22Rv1 (cell line): ENCODE measurements at regions not wholly inside any gene's neighbourhood (a gene's known extent, or its start where the extent isn't known, plus 50 kb on each side); places are given as distances from the start of the nearest gene placed in this dataset.
"Not testable (repeated sequence)": the region's sequence is repeated elsewhere in the genome, so short reads cannot be mapped to it uniquely, and the experiment has no call there.

Source experiments
- H3K27ac ChIP-seq: fragments of 450-650 bp; 2 replicates; pipeline ENCODE4 v1.5.1; 2017
- ZFX ChIP-seq: fragments of 450-650 bp; IDR thresholded peaks from 2 replicates; pipeline ENCODE4 v1.6.1; 2017; ENCODE audit warnings: antibody characterized with exemption, borderline replicate concordance
- TF ChIP-seq, protein P1 (sequence below): fragments of 450-650 bp; IDR thresholded peaks from 2 replicates; pipeline ENCODE4 v1.5.1; 2017; ENCODE audit warnings: mild to moderate bottlenecking

DNA sequence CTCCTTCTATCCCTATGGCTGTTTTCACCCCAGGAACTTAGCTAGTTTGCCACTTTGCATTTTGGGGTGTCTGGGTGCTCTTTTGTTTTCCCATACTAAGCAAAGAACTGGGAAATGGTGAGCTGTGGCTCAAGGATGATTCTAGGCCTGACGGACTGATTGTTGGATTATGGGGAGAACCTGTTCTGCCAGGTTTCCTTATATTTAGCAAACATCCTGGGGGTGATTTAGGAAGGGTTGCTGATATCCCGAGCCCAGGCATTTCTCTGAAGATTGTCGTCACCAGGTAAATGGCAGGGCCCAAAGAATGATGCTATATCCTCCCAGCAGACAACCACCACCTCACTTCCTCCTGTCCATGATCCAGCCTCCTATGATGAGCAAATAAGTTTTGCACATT lies 72.1 kb upstream of the GRB10 start:
- H3K27ac ChIP-seq: no peak overlapping the region
- TF ChIP-seq, protein P1, sequence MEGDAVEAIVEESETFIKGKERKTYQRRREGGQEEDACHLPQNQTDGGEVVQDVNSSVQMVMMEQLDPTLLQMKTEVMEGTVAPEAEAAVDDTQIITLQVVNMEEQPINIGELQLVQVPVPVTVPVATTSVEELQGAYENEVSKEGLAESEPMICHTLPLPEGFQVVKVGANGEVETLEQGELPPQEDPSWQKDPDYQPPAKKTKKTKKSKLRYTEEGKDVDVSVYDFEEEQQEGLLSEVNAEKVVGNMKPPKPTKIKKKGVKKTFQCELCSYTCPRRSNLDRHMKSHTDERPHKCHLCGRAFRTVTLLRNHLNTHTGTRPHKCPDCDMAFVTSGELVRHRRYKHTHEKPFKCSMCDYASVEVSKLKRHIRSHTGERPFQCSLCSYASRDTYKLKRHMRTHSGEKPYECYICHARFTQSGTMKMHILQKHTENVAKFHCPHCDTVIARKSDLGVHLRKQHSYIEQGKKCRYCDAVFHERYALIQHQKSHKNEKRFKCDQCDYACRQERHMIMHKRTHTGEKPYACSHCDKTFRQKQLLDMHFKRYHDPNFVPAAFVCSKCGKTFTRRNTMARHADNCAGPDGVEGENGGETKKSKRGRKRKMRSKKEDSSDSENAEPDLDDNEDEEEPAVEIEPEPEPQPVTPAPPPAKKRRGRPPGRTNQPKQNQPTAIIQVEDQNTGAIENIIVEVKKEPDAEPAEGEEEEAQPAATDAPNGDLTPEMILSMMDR: no peak
- TF ChIP-seq ZFX: no peak

DNA sequence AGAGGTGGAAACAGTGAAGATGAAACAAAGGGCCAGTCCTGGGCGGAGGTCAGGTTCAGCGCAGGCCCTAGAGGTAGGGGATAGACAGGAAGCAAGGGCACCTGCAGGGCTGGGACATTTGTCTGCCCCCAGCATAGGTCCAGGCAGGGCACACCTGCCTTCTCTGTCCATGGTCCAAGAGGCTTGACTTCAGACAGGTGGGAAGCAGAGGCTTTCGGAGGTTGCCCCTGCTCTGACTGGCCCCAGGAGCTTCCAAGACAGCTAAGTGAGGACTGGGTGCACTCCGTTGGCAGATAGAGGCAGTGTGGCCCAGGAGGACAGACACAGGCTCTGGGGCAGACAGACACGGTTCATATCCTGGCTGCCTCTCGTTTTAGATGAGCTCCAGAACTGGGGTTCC lies 71.6 kb upstream of the GRB10 start:
- H3K27ac ChIP-seq: no peak overlapping the region
- no peak for TF ChIP-seq ZFX
- TF ChIP-seq, protein P1: no peak

DNA sequence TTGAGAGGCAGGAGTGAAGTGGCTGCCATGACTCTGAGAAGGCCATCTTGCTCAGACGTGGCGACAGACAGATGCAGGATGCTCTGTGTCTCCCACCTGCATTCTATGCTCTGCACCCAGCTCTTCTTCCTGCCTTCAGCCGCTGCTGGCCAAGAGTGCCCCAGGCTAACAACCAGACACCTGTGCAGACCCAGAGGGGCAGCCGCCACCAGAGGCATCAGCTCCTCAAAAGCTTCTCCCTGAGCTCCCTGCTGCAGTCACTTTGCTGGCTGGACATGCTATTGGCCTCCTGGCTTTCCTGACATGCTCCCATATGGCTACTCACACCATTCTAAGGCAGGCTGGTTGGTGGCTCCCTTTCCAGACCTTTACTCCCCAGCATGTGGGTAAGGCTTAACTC lies 70.6 kb upstream of the GRB10 start:
- no peak overlapping the region for H3K27ac ChIP-seq
- no peak for TF ChIP-seq ZFX
- TF ChIP-seq, protein P1: no peak

DNA sequence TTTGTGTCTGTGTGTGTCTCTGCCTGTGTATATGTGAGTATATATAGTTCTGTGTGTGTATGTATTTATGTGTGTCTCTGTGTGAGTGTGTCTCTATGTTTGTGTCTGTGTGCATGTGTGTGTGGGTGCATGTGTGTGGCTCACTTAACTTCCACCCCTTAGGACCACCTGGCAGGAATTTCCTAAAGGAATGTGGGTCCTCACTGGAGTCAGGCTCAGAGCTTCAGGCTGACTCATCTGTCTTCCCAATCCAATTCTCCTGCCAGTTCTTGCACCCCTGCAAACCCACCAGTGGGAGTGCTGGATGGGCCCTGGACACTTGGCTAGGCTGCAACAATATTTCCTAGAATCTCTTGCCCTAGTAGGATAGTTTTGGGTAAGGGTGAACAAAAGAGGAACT lies 70.2 kb upstream of the GRB10 start:
- H3K27ac ChIP-seq: no peak overlapping the region
- TF ChIP-seq ZFX: no peak
- TF ChIP-seq, protein P1: no peak

DNA sequence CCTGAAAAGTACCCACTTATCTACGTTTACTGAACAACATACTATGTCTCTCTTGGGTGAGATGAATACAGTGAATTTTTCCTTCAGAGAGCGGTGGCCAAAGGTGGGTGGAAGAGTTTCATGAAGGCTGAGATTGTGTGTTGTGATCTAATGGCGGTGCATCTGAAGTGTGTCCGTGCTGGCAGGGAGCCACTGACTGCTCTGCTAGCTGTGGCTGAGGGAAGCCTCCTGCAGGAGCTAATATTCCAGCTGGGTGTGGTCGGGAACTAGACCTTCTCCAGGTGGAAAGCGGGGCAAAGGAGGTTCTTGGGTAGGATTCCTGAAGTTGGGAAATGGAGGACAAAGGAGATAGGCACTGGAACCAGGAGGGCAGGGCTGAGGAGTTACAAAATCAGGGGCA lies 69.2 kb upstream of the GRB10 start:
- no peak overlapping the region for H3K27ac ChIP-seq
- no peak for TF ChIP-seq ZFX

DNA sequence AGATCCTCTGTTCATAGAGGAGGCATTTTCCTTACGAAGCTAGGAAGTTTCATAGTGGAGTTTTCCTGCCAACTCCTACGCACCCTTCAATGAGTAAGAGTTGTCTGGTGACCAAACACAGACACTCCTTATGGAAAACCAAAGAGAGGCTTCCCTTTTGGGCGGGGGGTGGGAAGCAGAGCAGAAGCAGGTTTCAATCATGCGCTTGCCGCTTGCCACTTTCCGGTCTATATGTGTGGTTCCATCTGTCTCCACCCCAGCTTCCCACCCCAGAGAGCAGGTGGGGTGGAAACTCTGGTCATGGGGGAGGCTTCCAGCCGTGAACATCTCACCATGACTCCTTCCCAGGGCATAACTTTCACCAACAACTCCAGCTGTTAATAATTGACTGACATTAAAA lies 68.8 kb upstream of the GRB10 start:
- no peak overlapping the region for H3K27ac ChIP-seq
- no peak for TF ChIP-seq ZFX
- TF ChIP-seq, protein P1: no peak

DNA sequence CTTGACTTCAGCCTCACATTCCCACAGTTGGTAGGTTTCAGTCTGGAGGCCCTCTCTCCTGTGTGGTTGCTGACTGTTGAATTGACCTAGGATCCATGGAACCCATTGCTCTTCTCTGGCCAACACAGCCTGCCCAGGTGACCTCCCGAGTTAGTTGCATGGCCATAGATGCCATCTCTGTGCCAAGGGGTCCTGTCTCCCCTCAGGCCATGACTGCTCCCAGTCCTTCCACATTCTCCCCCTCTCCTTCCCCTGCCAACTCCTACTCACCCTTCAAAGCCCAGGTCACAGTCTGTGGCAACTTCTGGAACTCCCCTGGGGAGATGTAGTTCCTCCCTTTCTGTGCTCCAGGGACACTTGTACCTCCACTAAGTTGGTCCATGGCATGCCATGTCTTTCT lies 67.3 kb upstream of the GRB10 start:
- no peak for TF ChIP-seq ZFX
- TF ChIP-seq, protein P1: no peak
- no peak overlapping the region for H3K27ac ChIP-seq

DNA sequence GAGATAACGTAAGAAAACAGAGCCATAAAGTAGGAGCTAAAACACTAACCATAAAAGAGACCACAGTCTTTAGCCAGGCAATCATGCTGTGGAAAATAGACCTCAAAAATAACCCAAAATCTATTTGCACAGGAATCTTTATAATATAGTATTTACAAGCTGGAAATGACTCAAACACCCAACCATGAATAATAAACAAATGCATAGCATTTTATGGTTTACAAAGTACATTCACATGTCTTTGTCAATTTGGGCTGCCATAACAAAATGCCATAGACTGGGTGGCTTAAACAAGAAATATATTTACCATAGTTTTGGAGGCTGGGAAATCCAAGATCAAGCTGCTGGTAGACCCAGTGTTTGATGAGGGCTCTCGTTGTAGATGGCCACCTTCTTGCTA lies 65.5 kb upstream of the GRB10 start:
- no peak overlapping the region for H3K27ac ChIP-seq
- TF ChIP-seq ZFX: no peak
- TF ChIP-seq, protein P1: no peak

DNA sequence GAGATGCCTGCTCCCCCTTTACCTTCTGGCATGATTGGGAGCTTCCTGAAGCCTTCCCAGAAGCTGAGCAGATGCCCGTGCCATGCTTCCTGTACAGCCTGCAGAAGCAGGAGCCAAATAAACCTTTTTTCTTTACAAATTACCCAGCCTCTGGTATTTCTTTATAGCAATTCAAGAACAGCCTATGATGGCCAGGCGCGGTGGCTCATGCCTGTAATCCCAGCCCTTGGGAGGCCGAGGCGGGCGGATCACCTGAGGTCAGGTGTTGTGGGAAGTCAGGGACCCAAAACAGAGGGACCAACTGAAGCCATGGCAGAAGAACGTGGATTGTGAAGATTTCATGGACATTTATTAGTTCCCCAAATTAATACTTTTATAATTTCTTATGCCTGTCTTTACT lies 62.2 kb upstream of the GRB10 start:
- not testable (repeated sequence) for H3K27ac ChIP-seq
